HTR-8/SVneo (cell line): ENCODE measurements at regions not wholly inside any gene's neighbourhood (a gene's known extent, or its start where the extent isn't known, plus 50 kb on each side); places are given as distances from the start of the nearest gene placed in this dataset.

ENCODE experiments used
- DNase-seq: peaks from one replicate; pipeline ENCODE4 v3.0.0; 2011; ENCODE audit warnings: low spot score, mixed read lengths; ENCODE audit not compliant: insufficient read length
- FAIRE-seq: peaks from 2 replicates; lab custom pipeline; 2011; peaks lifted over from hg19 to GRCh38; lab: Jason Lieb, UNC

DNA sequence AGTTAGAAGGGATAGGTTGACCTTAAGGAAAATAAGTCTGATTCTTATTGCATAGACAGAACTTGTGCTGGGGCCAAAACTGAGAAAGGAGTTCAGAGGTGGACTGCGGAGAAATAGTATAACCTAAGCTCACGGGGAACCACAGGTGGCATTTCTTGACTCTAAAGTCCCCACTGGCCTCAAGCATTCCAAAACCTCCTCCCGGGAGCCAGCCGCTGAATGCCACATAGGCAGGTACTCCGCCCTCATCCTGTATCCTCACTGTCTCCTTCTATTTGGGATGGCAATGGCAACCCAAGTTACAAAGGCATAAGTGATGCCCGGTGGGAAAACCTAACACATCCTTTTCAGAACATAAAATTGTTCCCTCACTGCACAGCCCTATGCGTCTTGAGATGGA, 173.0 kb downstream of the SP3 start:
- DNase-seq (no peak), FAIRE-seq (no peak)

DNA sequence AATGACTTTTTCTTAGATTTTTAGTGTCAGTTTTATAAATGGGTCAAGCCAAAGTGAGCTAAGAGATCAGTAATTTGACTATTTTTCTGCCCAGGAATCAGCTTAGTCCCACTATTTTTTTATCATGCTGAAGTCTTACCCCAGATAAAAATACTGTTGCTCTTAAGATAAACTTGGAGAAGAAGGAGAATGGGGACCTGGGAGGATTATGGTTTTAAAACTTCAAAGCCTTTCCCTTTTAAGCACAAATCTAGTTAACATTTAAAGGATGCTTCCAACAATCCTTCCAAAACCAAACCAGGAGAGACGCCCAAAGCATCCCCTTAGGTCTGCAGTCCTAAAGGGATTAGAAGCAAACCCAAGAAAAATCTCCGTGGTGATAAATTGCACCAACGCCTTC, 172.4 kb downstream of the SP3 start:
- FAIRE-seq (no peak), DNase-seq (no peak)

DNA sequence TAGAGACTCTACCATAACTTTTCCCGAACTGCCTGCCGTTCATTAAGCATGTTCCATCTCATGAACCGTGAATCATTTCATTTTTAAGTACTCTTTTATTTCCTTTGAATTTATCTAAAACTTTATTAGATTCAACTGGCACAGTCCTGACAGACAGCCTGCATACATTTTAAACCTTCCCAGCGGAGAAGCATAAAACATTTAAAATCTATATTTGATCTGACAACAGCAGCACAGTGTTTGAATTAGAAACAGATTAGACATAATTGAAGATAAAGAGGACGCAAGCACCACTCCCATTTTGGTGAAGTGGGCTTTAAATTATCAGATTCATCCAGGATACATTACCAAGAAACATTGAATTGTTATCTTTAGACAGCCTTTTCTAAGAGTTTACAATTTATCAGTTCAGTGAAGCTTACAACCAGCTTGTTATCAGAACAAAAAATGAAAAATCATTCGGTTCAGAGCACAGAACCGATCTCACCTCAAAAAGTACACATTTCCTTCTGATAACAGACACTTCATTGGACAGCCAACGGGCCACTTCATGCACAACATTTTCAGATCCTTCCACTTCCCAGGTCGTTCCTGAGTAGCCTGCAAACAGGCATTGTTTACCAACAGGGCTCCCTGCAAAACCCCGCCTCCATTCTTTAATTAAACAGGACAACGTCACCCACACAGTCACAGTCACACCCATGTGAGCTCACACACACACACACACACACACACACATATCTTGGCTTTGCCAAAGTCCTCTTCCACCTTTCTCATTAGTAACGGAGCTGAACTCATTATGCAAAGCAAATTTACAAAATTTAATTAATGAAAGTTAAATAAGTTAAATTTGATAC, 171.2 kb downstream of the SP3 start:
- FAIRE-seq (no peak), DNase-seq (no peak)

DNA sequence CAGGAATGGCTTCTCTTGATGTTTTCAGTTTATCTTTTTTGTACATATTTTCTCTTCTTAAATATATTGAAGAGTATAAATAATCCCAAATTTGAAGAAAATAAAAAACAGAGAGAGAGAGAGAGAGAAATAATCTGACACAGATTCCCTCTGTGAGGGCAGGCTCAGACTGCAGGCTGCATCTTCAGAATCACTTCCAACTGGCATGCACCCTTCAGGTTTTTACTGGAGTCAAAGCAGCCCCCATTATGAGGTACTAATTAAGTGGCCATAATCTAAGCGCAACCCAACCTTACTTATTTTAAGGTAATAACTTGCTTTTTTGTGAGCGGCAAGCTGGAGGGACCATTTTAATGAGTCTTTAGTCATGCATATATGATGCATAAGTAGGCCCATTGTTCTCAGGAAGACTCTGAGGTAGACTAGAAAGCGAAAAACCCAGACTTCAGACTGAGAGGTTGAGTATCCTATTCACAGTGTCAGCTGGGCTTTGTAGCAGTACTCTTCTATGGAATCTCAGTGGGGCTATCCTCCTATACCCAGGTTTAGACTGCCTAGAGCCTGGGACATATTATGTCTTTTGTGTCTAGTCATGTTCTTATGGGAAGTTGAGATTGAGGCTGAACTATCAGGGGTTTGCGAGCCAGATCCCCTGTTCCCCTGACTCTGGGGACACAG, 167.4 kb downstream of the SP3 start:
- DNase-seq (no peak), FAIRE-seq (no peak)

DNA sequence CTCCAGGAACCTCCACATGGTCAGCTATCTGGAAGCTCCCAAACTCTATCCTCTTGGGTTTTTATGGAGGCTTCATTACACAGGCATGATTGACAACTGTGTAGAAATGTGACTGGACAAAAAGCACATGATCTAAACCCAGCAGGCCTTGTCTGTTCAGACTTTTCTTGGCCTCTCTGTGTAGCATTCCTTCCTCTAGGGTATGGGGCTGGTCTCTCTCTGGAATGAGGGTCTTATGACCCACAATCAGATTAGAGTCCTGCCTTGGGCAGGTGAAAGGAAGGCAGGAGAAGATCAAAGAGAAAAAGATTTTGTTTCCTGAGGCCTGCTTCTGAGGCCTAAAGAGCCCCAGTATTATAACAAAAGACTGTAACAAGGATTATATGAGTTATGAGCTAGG, 162.7 kb downstream of the SP3 start:
- FAIRE-seq (no peak), DNase-seq (no peak)

DNA sequence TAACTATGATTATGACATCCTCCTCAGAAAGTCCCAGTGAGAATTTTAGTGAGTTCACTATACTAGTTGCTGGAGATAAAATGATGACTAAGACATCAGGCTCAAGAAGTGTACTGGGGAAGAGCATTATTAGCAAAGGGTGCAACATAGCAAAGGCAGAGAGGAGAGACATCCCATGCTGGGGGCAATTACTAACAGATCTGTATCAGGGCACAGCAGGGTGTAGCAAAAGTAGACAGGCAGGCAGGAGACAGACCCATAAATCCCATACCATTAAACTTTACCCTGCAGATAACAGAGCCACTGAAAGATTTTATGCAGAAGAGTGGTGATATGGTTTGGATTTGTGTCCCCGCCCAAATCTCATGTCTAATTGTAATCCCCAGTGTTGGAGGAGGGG, 161.7 kb downstream of the SP3 start:
- no peak for FAIRE-seq

DNA sequence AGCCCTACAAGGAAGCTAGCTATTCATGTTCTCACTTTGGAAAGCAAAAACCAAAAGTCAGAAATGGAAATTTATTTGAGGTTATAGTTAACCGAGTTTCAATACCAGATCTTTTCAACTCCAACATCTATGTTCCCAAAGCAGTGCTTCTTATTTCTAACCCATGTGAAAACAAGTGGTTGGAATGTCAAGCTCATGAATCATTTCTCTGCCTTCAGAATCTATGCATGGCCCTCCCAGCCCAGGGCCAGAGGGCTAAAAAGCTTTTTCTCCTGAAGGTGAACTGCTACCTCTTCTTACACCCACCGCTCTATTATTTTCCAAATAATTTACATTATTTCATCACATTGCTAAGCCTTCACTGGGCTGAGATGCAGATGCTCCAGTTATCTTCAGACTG, 158.4 kb downstream of the SP3 start:
- FAIRE-seq (no peak), DNase-seq (no peak)

More for the DNA sequence above, 161.7 kb downstream of the SP3 start:
- DNase-seq = no peak

DNA sequence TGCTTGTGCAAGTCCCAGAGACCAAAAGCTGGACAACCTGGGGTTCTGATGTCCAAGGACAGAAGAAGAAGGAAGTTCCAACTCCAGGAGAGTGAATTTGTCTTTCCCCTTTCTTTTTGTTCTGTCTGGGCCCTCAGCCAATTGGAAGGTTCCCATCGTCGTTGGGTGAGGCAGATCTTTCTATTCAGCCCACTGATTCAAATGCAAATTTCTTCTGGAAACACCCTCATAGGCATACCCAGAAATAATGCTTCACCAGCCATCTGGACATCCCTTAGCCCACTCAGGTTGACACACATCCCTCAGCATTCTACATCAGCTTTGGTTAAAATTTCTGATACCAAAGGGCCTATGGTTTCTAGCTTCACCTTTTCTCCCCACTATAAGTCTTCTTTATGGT, 156.5 kb downstream of the SP3 start:
- DNase-seq (no peak), FAIRE-seq (no peak)

DNA sequence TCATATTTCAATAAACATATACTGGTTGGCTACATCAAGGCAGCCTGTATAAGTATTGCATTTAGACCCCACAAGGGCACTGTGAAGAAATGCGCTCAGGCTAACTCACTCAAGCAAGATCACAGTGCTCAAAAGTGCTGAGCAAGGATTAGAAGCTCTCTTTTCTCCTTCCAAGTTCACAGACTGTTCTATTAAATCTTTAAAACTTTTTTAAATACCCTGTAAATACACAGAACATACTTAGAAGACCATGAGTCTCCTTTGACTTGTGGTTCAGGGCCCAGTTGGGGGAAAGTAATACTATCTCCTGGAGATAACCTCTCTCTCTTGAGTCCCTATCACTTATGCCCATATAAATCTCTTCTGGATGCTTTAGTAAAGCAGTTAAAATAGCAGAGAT, 152.9 kb downstream of the SP3 start:
- FAIRE-seq (no peak), DNase-seq (no peak)

DNA sequence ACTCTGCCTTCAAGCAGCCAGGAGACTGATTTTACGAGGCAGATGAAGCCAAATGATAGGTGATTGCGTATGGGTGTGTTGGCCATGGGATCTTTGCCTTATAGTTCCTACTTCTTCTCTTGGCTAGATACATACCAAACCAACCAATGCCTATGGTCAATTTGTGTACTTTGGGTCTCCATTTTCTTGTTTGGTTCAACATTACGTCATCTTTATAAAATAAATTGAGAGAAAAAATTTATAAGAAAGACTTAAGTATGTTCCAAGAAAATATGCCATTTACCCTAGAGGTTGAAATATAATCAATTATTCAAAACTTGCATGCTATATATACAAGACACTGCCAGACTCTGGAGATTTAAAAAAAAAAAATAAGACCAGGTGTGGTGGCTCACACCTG, 150.9 kb downstream of the SP3 start:
- FAIRE-seq = no peak
- no peak for DNase-seq

DNA sequence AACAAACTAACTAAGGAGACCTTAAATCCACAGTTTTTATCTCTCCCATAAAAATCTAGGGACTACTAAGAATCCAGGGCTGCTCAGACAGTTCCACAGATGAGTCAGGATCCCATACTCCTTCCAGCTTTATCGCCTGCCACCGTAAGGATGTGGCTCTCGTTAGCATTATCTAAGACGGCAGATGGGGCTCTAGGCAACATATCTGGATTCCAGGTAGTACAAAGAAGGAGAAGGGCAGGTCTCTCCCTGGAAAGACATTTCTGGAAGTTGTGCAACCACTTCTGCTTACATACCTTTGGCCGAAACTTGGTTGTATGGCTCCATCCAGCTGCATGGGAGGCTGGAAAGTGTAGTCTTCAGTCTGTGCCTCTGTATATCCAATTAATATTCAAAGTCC, 149.4 kb downstream of the SP3 start:
- FAIRE-seq (no peak), DNase-seq (no peak)

DNA sequence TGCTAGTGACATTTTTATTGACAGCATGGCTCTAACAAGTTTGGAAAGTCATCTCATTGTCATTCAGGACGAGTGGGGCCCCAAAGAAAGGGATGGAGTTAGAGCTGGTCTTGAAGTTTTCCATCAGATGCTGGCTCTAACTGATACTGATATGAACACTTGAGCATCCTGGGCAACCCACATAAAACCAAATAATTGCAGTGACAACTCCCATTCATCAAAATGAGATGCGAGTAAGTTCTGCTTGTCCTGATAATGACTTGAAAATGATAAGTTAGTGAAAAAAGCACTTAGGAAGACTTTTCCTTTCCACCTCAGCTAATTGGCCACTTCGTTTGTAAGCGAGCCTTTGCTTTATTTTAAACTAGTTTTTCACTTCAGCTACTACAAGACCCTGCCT, 147.6 kb downstream of the SP3 start:
- DNase-seq = no peak
- FAIRE-seq = no peak

DNA sequence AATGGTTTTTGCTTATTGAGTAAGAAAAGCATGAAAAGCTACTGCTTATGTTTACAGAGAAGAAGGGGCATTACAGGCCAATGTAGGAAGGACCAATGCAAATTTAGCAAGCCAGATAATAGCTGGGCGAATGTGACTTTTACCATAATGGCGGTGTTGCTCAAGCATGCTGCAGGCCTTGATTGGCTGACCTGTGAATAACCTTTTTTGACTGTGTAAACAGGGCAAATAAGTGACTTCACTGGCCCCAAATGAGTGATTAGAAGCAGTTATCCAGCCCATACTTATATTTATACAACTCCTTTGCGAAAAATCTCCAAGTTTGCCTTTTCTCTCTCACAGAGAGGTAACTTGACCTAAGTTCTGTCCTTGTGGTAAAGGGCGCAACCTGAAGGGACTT, 146.9 kb downstream of the SP3 start:
- DNase-seq (no peak), FAIRE-seq (no peak)

DNA sequence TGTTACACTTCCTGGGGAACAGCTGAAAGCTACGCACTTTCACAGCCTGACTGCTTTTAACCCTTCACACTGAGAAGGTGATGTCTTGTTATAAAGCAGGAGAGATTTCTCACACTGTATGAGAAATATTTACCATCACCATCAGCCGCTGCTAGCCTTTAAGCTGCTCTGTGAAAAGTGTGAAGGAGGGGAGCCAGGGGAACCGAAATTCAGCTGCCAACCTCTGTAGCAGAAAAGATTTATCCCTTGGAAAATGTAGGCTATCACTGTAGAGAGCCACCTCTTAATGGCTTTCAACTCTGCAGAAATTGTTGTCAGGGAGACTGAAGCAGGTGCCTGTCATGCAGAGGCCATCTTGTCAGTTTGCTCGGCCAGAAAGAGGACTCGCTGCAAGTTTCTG, 145.3 kb downstream of the SP3 start:
- FAIRE-seq (no peak), DNase-seq (no peak)

DNA sequence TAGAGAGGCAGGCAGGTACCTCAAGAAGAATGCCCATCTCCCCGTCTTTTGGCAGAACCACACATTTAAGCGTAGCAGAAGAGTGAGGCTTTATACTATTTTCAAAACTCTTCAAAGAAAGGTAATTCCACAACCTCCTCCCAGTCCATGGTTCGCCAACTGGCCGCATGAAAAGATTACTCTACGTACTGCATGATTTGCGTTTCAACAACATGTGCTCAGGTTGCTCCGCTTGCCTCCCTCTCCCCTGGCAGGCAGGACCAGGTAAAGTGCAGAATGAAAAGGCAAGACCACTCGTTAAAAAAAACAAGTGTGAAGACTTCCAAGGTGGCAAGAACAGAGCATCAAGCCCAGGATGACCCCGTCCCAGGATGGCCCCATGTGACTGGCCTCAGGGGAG, 143.7 kb downstream of the SP3 start:
- peak; percentile 13 for FAIRE-seq
- no peak for DNase-seq

DNA sequence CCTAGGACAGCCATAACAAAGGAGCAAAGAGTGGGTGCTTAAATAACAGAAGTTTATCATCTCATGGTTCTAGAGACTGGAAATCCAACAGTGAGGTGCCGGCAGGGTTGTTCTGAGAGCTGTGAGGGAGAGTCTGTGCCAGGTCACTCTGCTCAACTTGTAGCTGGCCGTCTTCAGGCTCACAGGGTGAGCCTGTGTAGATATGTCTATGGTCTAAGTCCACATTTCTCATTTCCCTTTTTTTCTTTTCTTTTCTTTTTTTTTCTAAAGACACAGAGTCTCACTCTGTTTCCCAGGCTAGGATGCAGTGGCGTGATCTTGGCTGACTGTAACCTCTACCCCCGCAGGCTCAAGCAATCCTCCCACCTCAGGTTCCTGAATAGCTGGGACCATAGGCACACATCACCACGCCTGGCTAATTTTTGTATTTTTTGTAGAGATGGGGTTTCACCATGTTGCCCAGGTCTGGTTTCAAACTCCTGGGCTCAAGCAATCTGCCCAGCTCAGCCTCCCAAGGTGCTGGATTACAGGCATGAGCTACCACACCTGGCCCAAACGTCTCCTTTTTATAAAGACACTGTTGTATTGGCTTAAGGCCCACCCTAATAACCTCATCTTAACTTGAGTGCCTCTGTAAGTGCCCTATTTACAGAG, 142.2 kb downstream of the SP3 start:
- FAIRE-seq (no peak), DNase-seq (no peak)

DNA sequence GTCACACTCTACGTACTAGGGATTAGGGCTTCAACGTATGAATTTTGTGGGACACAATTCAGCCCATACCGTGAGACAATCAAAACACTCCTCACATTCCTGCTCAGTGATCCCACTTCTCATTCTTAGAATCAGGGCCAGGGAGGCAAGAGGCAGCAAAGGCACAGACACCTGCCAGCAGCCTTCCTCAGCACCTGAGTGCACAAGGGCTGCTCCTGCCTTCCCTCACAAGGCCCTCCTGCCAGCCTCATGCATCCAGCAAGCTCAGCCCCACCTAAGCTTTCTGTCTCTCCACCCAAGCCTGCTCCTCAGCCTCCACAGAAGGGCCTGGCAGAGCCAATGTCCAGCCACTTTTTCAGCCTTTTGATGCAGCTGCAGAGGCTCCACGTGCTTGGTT, 141.6 kb downstream of the SP3 start:
- DNase-seq (no peak), FAIRE-seq (no peak)

DNA sequence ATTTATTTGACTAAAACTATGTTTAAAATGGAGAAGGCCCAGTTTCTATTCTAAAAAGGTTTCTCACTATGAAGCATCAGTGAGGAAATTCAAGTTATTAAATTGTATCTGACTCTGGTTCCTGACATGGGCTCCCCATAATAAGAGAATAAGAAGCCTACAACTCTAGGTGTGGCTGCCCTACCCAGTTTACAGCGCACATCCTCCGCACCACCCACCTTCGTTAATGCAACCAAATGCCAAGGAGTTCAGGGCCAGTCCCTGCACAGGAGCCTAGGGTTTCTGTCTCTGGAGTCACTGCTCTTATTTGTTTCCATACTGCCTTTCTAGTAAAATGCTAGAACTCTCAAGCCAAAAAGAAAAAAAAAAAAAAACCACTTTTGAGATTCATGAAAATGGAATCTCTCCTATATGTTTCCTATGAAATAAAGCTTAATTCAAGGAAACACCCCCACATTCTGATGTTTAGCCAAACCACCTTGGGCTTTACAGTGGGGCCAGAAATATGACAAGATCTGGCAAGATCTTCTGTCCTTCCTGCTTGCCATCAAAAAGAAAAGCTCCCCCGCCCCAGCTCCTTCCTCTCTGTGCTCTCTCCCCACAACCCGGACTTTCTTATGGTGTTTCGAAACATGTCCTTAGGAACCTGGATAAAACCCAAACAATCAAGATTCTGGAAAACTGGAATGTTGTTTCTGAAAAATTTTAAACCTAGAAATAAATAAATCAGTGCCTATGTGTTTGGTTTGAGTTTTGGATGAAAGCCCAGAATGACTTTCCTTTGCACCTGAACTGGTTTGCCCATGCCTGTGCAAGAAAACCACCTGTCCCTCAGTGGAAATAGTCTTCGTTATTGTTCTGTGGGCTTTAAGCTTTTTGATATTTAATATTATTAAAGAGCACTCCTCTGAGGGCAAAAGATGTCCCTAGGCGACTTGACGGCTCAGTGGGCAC, 136.7 kb downstream of the SP3 start:
- FAIRE-seq = no peak
- DNase-seq = no peak

DNA sequence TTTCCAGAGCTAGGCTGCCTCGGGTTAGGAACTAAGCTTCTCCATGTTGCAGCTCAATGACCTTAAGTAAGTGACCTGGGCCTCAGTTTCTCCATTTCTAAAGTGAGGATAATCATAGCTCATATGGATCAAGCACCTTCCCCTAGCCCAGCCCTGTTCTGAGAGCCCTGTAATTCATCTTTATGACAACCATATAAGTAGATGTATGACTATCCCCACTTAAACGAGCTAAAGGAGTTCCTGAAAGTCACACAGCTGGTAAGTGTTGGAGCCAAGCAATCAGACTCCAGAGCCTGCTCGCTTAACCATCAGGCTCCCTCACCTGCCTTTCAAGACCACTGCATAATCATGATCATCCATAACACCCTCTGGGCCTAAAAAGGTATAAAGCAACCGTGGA, 135.4 kb downstream of the SP3 start:
- no peak for DNase-seq
- no peak for FAIRE-seq

DNA sequence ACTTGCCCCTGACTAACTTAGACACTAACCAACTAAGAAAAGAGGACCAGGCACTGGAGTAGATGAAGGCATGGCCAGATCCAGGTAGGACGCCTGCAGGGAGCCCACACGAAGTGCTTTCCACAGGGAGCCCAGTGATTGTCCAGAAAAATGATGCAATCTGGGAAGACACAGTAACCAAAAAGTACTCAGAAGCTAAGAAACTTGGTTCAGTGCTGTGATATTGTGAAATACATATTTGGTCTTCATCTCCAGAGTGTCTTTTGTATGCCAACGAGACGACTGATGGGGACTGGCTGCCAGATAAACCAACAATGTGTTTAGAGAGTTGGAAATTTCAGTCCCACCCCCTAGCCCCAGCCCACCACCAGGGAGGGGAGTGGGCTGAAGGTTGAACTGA, 135.0 kb downstream of the SP3 start:
- no peak for FAIRE-seq
- no peak for DNase-seq
